Spleen (tissue), 11 donors: ENCODE measurements at regions not wholly inside any gene's neighbourhood (a gene's known extent, or its start where the extent isn't known, plus 50 kb on each side); places are given as distances from the start of the nearest gene placed in this dataset.

Source experiments
- DNase-seq: peaks from one replicate; pipeline ENCODE4 v3.0.0-alpha.2; 2020
- H3K27ac ChIP-seq, 8 donors: fragments of 200-600 bp; sonication (generic) in 7 of 8; 1 replicate in 4 of 8; 2 replicates in 4 of 8; pipeline versions ENCODE4 v1.5.0 to v1.8.0; 2016 to 2021; ENCODE audit warnings: inconsistent platforms in 4 of 8, mild to moderate bottlenecking in 4 of 8, moderate library complexity in 1 of 8
- H3K27me3 ChIP-seq, 7 donors: fragments of 200-600 bp; sonication (generic) in 6 of 7; replicated peaks in 1 of 7; 1 replicate in 4 of 7; 2 replicates in 3 of 7; pipeline versions ENCODE4 v1.5.0 to v1.8.0; 2016 to 2021; ENCODE audit warnings: inconsistent platforms in 3 of 7, mild to moderate bottlenecking in 1 of 7
- H3K36me3 ChIP-seq, 6 donors: fragments of 200-600 bp; sonication (generic) in 5 of 6; 1 replicate in 4 of 6; 2 replicates in 2 of 6; pipeline versions ENCODE4 v1.5.0 to v1.8.0; 2016 to 2021; ENCODE audit warnings: inconsistent platforms in 2 of 6
- H3K4me1 ChIP-seq, 6 donors: fragments of 200-600 bp; sonication (generic) in 5 of 6; 1 replicate in 3 of 6; 2 replicates in 3 of 6; pipeline versions ENCODE4 v1.5.0 to v1.8.0; 2016 to 2021; ENCODE audit warnings: inconsistent platforms in 3 of 6
- H3K4me3 ChIP-seq, 8 donors: fragments of 200-600 bp; sonication (generic) in 7 of 8; 1 replicate in 4 of 8; 2 replicates in 4 of 8; pipeline versions ENCODE4 v1.5.0 to v1.8.0; 2016 to 2021; ENCODE audit warnings: inconsistent platforms in 4 of 8, mild to moderate bottlenecking in 4 of 8, moderate library complexity in 2 of 8
- H3K9me3 ChIP-seq, 8 donors: fragments of 200-600 bp; sonication (generic) in 7 of 8; 1 replicate in 4 of 8; 2 replicates in 4 of 8; pipeline versions ENCODE4 v1.5.0 to v1.8.0; 2016 to 2021; ENCODE audit warnings: inconsistent platforms in 4 of 8
- CTCF ChIP-seq, 11 experiments: fragments of 200-600 bp in 7 of 11; fragments of 450-650 bp in 4 of 11; sonication (generic) in 4 of 11; IDR thresholded peaks in 8 of 11; conservative IDR thresholded peaks in 3 of 11; 1 replicate in 7 of 11; 2 replicates in 4 of 11; pipeline versions ENCODE4 v1.4.0 to v1.8.0; 2016 to 2021; ENCODE audit warnings: antibody characterized with exemption in 11 of 11, inconsistent platforms in 4 of 11, mild to moderate bottlenecking in 1 of 11
- POLR2A ChIP-seq, 3 donors: fragments of 450-650 bp; IDR thresholded peaks; one replicate each; pipeline ENCODE4 v1.5.1; 2017; ENCODE audit warnings: antibody characterized with exemption in 3 of 3, mild to moderate bottlenecking in 1 of 3
- POLR2AphosphoS5 ChIP-seq, 3 donors: sonication (generic); formaldehyde crosslinking; IDR thresholded peaks; one replicate each; pipeline ENCODE4 v1.5.1; 2017; ENCODE audit warnings: antibody characterized with exemption in 3 of 3
- WGBS, 5 donors: extraction: QIAGEN DNeasy Blood & Tissue Kit in 3 of 5; methylation state at CpG; one replicate each; pipeline versions ENCODE4 v1.1.5 to v1.1.7; 2013 to 2018; 5-methylcytosine and 5-hydroxymethylcytosine counted together
- intact Hi-C: fragments of 100-400 bp; cut with DNase I; formaldehyde crosslinking; loops from one replicate; pipeline ENCODE4 v1.15.0; 2023; ENCODE audit warnings: low total_unique reads
- donor health status: healthy with polysubstance abuse.
- donor health status: DM: no; HTN: no; CAD: no; lungs with moderate emphysema.
- donor health status: DM: no; HTN: no; CAD: no.
- donor health status: Bipolar disorder and iron deficiency.
- donor health status: healthy.
- donor health status: DM: no; HTN: no; CAD: no.
- donor health status: DM: yes; HTN: yes; CAD: no.

DNA sequence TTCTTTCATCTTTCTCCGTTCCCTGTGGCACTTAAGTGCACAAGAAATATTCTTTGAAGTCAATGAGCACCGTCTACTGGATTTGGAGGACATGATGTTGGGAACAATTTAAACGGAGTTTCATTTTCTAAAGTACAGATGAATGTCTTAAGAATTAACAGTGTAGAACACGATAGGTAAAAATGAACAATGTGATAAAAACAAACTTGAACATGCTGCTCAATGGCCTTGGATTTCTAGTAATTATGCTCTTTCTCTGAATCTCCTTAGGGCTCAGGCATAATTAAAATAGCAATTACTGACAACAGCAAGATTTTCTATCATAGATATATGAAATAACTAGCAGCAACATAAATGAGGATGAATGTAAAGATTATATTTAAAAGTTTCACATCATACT, 142.2 kb upstream of the CDH6 start:
- Histone ChIP-seq H3K36me3 (no peaks in the 10 kb centered on the region), H3K4me1 (no peaks in the 10 kb centered on the region), H3K4me3 (no peak overlapping the region), H3K27me3 (no peaks in the 10 kb centered on the region), H3K27ac (no peak overlapping the region), H3K9me3 (no peaks in the 10 kb centered on the region)
- intact Hi-C loops: no loop called here
- WGBS, 5 donors: 75 to 90% (median 83%) methylated on average over 4 of the region's 4 CpGs
- TF ChIP-seq POLR2AphosphoS5 (IDR thresholded peaks at IDR 0.05): no peak
- no peak for TF ChIP-seq CTCF (IDR thresholded peaks at IDR 0.05 in 8 of 11, conservative IDR thresholded peaks at IDR 0.05 in 3 of 11)
- TF ChIP-seq POLR2A (IDR thresholded peaks at IDR 0.05): no peak
- no peak for DNase-seq

- H3K36me3 ChIP-seq: no peaks in the 10 kb centered on the region
These were observed 143.4 kb upstream of the CDH6 start for GRCh38 chr5:31049936-31050704.

DNA sequence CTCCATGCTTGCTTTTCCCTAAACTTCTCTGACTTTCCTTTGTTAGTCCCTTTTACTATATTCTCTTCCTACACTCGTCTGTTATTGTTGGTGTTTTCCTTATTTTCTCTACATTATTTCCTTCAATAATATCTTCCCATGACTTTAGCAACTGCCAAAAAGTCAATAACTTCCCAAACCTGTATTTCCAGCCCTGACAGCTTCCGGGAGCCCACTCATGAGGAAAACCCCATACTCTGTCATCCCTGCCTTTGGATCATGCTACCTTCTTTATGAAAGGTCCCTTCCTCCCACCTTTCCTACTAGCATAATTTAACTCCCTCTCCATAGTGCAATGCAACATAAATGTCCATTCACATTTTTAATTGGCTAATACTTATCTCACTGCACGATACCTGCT, 144.0 kb upstream of the CDH6 start:
- intact Hi-C loops: no loop called here
- H3K4me1 ChIP-seq: no peaks in the 10 kb centered on the region
- H3K27ac ChIP-seq: no peak overlapping the region
- H3K4me3 ChIP-seq: no peak overlapping the region
- TF ChIP-seq POLR2AphosphoS5 (IDR thresholded peaks at IDR 0.05) (no peak), POLR2A (IDR thresholded peaks at IDR 0.05) (no peak), CTCF (IDR thresholded peaks at IDR 0.05 in 8 of 11, conservative IDR thresholded peaks at IDR 0.05 in 3 of 11) (no peak)
- 51 to 81% (median 79%) methylated on average over 3 of the region's 3 CpGs for WGBS, 5 donors
- H3K9me3 ChIP-seq: no peaks in the 10 kb centered on the region
- H3K36me3 ChIP-seq: no peaks in the 10 kb centered on the region
- no peak for DNase-seq
- H3K27me3 ChIP-seq: no peaks in the 10 kb centered on the region

More at GRCh38 chr5:31049936-31050704, 143.4 kb upstream of the CDH6 start:
- no peak overlapping the region for H3K4me3 ChIP-seq
- DNase-seq: no peak
- WGBS, 5 donors: 64 to 77% (median 73%) methylated on average over 2 of the region's 2 CpGs
- no peak overlapping the region for H3K27ac ChIP-seq
- H3K9me3 ChIP-seq: no peaks in the 10 kb centered on the region
- H3K27me3 ChIP-seq: no peaks in the 10 kb centered on the region
- intact Hi-C loops: no loop called here
- H3K4me1 ChIP-seq: no peaks in the 10 kb centered on the region
- TF ChIP-seq POLR2A (IDR thresholded peaks at IDR 0.05) (no peak), POLR2AphosphoS5 (IDR thresholded peaks at IDR 0.05) (no peak), CTCF (IDR thresholded peaks at IDR 0.05 in 8 of 11, conservative IDR thresholded peaks at IDR 0.05 in 3 of 11) (no peak)

GRCh38 chr5:31048282-31049270, 144.9 kb upstream of the CDH6 start:
- intact Hi-C loops: no loop called here
- no peak overlapping the region for H3K4me3 ChIP-seq
- no peaks in the 10 kb centered on the region for H3K4me1 ChIP-seq
- no peaks in the 10 kb centered on the region for H3K36me3 ChIP-seq
- no peak for TF ChIP-seq POLR2A (IDR thresholded peaks at IDR 0.05)
- TF ChIP-seq CTCF (IDR thresholded peaks at IDR 0.05 in 8 of 11, conservative IDR thresholded peaks at IDR 0.05 in 3 of 11): no peak
- TF ChIP-seq POLR2AphosphoS5 (IDR thresholded peaks at IDR 0.05): no peak
- no peak for DNase-seq
- no peaks in the 10 kb centered on the region for H3K9me3 ChIP-seq
- H3K27me3 ChIP-seq: no peaks in the 10 kb centered on the region
- 69 to 79% (median 71%) methylated on average over 8 of the region's 8 CpGs for WGBS, 5 donors
- H3K27ac ChIP-seq: no peak overlapping the region
